Small intestine (tissue), 7 donors: ENCODE measurements at regions not wholly inside any gene's neighbourhood (a gene's known extent, or its start where the extent isn't known, plus 50 kb on each side); places are given as distances from the start of the nearest gene placed in this dataset.

Experiments used
- DNase-seq, 2 donors: peaks; one replicate each; pipeline versions ENCODE4 v3.0.0 to v3.0.0-alpha.2; 2013
- FAIRE-seq: peaks from 2 replicates; lab custom pipeline; 2012; peaks lifted over from hg19 to GRCh38; lab: Jason Lieb, UNC
- H3K27ac ChIP-seq, 3 donors: one replicate each; pipeline ENCODE4 v1.5.1; 2013; ENCODE audit warnings: low read length in 2 of 3, mild to moderate bottlenecking in 2 of 3, control low read depth in 1 of 3, inconsistent platforms in 1 of 3, low read depth in 1 of 3, moderate library complexity in 1 of 3
- H3K27me3 ChIP-seq, 3 donors: one replicate each; pipeline ENCODE4 v1.6.1; 2013; ENCODE audit warnings: low read length in 3 of 3, inconsistent platforms in 1 of 3; ENCODE audit not compliant: control insufficient read depth in 3 of 3, insufficient read depth in 3 of 3
- H3K36me3 ChIP-seq, 3 donors: one replicate each; pipeline ENCODE4 v1.6.1; 2013; ENCODE audit warnings: low read length in 3 of 3, inconsistent platforms in 1 of 3, low read depth in 1 of 3, mild to moderate bottlenecking in 1 of 3, moderate library complexity in 1 of 3; ENCODE audit not compliant: control insufficient read depth in 3 of 3, insufficient read depth in 2 of 3
- H3K4me1 ChIP-seq, 3 donors: one replicate each; pipeline ENCODE4 v1.6.1; 2013; ENCODE audit warnings: low read length in 2 of 3, inconsistent platforms in 1 of 3, low read depth in 1 of 3, mild to moderate bottlenecking in 1 of 3, moderate library complexity in 1 of 3; ENCODE audit not compliant: control insufficient read depth in 3 of 3, insufficient read depth in 2 of 3
- H3K4me3 ChIP-seq, 3 donors: one replicate each; pipeline ENCODE4 v1.5.1; 2013; ENCODE audit warnings: low read length in 3 of 3, control low read depth in 1 of 3, inconsistent platforms in 1 of 3, low read depth in 1 of 3, mild to moderate bottlenecking in 1 of 3, moderate library complexity in 1 of 3
- H3K9me3 ChIP-seq, 2 donors: one replicate each; pipeline ENCODE4 v1.6.1; 2013; ENCODE audit warnings: low read depth in 1 of 2, low read length in 1 of 2; ENCODE audit not compliant: control insufficient read depth in 2 of 2, insufficient read depth in 1 of 2
- WGBS, 3 donors: extraction: QIAGEN DNeasy Blood & Tissue Kit; methylation state at CpG; one replicate each; pipeline ENCODE4 v1.1.7; 2013; 5-methylcytosine and 5-hydroxymethylcytosine counted together
- donor health status: healthy with polysubstance abuse.
- donor health status: control.
- donor health status: control.
- donor health status: Bipolar disorder and iron deficiency.
- donor health status: healthy.

GRCh38 chr12:128178565-128178964 lies 88.4 kb upstream of the TMEM132C start:
- 68 to 79% (median 75%) methylated on average over 4 of the region's 4 CpGs for WGBS, 3 donors
- no peak for DNase-seq
- no peak overlapping the region for H3K4me3 ChIP-seq
- H3K4me1 ChIP-seq = no peaks in the 10 kb centered on the region
- no peaks in the 10 kb centered on the region for H3K27me3 ChIP-seq
- FAIRE-seq = no peak
- H3K27ac ChIP-seq = no peak overlapping the region
- H3K9me3 ChIP-seq = no peaks in the 10 kb centered on the region
- no peaks in the 10 kb centered on the region for H3K36me3 ChIP-seq

- H3K27me3 ChIP-seq = no peaks in the 10 kb centered on the region
- WGBS, 3 donors = 62 to 74% (median 65%) methylated on average over 3 of the region's 3 CpGs
- H3K27ac ChIP-seq = no peak overlapping the region
- DNase-seq (no peak), FAIRE-seq (no peak)
- no peaks in the 10 kb centered on the region for H3K4me1 ChIP-seq
- H3K36me3 ChIP-seq = no peaks in the 10 kb centered on the region
- H3K9me3 ChIP-seq = no peaks in the 10 kb centered on the region
- no peak overlapping the region for H3K4me3 ChIP-seq
Measured at GRCh38 chr12:128178966-128179365, 88.0 kb upstream of the TMEM132C start.

- no peaks in the 10 kb centered on the region for H3K27me3 ChIP-seq
- DNase-seq (no peak), FAIRE-seq (no peak)
- H3K36me3 ChIP-seq = no peaks in the 10 kb centered on the region
- H3K4me1 ChIP-seq = no peaks in the 10 kb centered on the region
- H3K4me3 ChIP-seq = no peak overlapping the region
- no peak overlapping the region for H3K27ac ChIP-seq
- H3K9me3 ChIP-seq = no peaks in the 10 kb centered on the region
- 0 to 44% (median 21%) methylated on average over 1 of the region's 1 CpG for WGBS, 3 donors
Measured at GRCh38 chr12:128180166-128180565, 86.8 kb upstream of the TMEM132C start.

- DNase-seq (no peak), FAIRE-seq (no peak)
- H3K9me3 ChIP-seq = peaks cover 0 to 17% of the 10 kb centered on the region in 2 donors
- 89 to 93% (median 93%) methylated on average over 8 to 10 of the region's 10 CpGs for WGBS, 3 donors
- no peaks in the 10 kb centered on the region for H3K36me3 ChIP-seq
- H3K27ac ChIP-seq = no peak overlapping the region
- no peaks in the 10 kb centered on the region for H3K27me3 ChIP-seq
- H3K4me3 ChIP-seq = no peak overlapping the region
- H3K4me1 ChIP-seq = no peaks in the 10 kb centered on the region
Measured at GRCh38 chr12:128190052-128190451, 76.9 kb upstream of the TMEM132C start.

GRCh38 chr12:128190614-128191013 lies 76.4 kb upstream of the TMEM132C start:
- WGBS, 3 donors = 16 to 47% (median 40%) methylated on average over 16 of the region's 16 CpGs

GRCh38 chr12:128191380-128191779 lies 75.6 kb upstream of the TMEM132C start:
- 79 to 89% (median 82%) methylated on average over 14 of the region's 14 CpGs for WGBS, 3 donors
- Histone ChIP-seq H3K36me3 (no peaks in the 10 kb centered on the region), H3K4me1 (no peaks in the 10 kb centered on the region), H3K9me3 (peaks cover 0 to 14% of the 10 kb centered on the region in 2 donors), H3K27me3 (no peaks in the 10 kb centered on the region), H3K27ac (no peak overlapping the region), H3K4me3 (no peak overlapping the region)
- no peak for FAIRE-seq
- no peak for DNase-seq

More at GRCh38 chr12:128190614-128191013, 76.4 kb upstream of the TMEM132C start:
- DNase-seq (no peak), FAIRE-seq (no peak)
- no peaks in the 10 kb centered on the region for H3K4me1 ChIP-seq
- H3K27me3 ChIP-seq = no peaks in the 10 kb centered on the region
- H3K4me3 ChIP-seq = no peak overlapping the region
- no peak overlapping the region for H3K27ac ChIP-seq
- H3K9me3 ChIP-seq = peaks cover 0 to 17% of the 10 kb centered on the region in 2 donors
- no peaks in the 10 kb centered on the region for H3K36me3 ChIP-seq

- Histone ChIP-seq H3K36me3 (no peaks in the 10 kb centered on the region), H3K27me3 (no peaks in the 10 kb centered on the region), H3K9me3 (peaks cover 0 to 6% of the 10 kb centered on the region in 2 donors), H3K4me1 (no peaks in the 10 kb centered on the region), H3K4me3 (no peak overlapping the region), H3K27ac (no peak overlapping the region)
- 65 to 75% (median 71%) methylated on average over 7 of the region's 7 CpGs for WGBS, 3 donors
- no peak for FAIRE-seq
- DNase-seq = no peak
Measured at GRCh38 chr12:128204711-128205110, 62.3 kb upstream of the TMEM132C start.

- no peaks in the 10 kb centered on the region for H3K36me3 ChIP-seq
- no peaks in the 10 kb centered on the region for H3K27me3 ChIP-seq
- H3K4me3 ChIP-seq = no peak overlapping the region
- no peaks in the 10 kb centered on the region for H3K4me1 ChIP-seq
- peaks cover 0 to 6% of the 10 kb centered on the region in 2 donors for H3K9me3 ChIP-seq
- H3K27ac ChIP-seq = no peak overlapping the region
- WGBS, 3 donors = 77 to 88% (median 86%) methylated on average over 3 of the region's 3 CpGs
- DNase-seq (no peak), FAIRE-seq (no peak)
Measured at GRCh38 chr12:128205145-128205544, 61.8 kb upstream of the TMEM132C start.

GRCh38 chr12:128205758-128206157 lies 61.2 kb upstream of the TMEM132C start:
- FAIRE-seq (no peak), DNase-seq (no peak)
- Histone ChIP-seq H3K36me3 (no peaks in the 10 kb centered on the region), H3K27me3 (no peaks in the 10 kb centered on the region), H3K9me3 (peaks cover 0 to 6% of the 10 kb centered on the region in 2 donors), H3K4me3 (no peak overlapping the region), H3K4me1 (no peaks in the 10 kb centered on the region), H3K27ac (no peak overlapping the region)
- 85 to 93% (median 87%) methylated on average over 7 of the region's 7 CpGs for WGBS, 3 donors
